ENCODE measurements at regions not wholly inside any gene's neighbourhood (a gene's known extent, or its start where the extent isn't known, plus 50 kb on each side); places are given as distances from the start of the nearest gene placed in this dataset.
A peak's percentile ranks its signal among the peaks of the same experiment; 100 is the strongest.

- DNase-seq (ENCODE audit: low spot score) = no peak
Measured at GRCh38 chr20:57809149-57809548, 99.3 kb upstream of the PMEPA1 start.

GRCh38 chr20:57808264-57809070 is 98.7 kb upstream of the PMEPA1 start:
- no peak for DNase-seq (ENCODE audit: low spot score)

DNA sequence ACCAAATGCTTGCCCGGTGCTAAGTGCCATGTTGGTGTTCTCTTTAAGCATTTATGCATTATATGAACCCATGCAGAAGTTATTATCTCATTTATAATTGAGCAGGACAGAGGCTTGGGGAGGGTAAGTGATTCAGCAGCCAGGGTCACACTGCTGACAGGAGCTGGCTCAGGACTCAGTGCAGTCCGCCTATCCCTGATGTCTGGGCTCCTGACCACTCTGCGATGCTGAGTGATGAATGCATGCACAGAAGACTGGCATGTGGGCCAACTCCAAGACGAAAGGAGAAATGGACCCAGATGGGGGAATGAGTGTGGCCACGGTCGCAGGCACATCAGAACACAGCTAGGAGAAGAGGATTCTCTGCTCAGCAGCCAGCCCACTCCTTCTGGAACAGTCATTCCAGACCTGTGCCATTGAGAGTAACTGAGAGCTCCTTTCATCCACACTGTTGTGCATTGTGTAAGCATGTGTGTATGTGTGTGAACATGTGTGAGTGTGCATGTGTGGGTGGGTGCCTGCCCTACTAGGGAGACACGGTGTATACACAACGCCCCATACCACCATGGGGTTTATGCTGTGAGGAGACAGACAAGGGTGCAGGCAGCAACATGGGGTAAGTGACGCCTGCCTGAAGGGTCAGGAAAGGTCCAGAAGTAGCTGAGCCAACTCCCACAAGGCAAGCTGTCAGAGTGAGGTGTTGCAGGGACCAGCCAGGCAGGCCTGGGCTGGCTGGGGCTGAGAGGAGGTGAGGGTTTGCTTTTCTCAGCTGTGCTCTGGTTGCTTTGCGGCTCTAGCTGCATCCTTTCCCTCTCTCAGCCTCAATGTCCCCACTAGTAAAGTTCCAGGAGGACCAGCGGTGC is 97.8 kb upstream of the PMEPA1 start:
- DNase-seq (ENCODE audit: low spot score) = no peak

GRCh38 chr20:57806975-57807374 is 97.2 kb upstream of the PMEPA1 start:
- no peak for DNase-seq (ENCODE audit: low spot score)

DNA sequence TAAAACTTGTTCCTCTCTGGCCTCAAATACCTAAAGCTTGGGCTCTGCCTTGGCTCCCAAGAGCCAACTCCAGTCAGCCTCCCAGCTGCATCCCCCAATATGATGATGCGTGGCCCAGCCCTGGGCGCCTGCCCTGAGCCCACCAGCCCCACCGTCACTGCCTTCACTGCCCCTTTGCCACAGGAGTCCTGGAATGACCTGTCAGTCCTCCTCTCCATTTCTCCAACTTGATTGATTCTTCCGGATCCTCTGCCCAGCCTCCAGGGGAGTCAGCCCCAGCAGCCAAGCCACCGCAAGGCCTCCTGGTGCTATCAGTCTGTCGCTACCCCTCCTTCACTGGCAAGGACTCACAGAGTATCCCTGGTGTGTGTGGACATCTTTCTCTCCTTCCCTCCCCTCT is 96.7 kb upstream of the PMEPA1 start:
- no peak for DNase-seq (ENCODE audit: low spot score)

GRCh38 chr20:57805747-57806146 is 95.9 kb upstream of the PMEPA1 start:
- DNase-seq (ENCODE audit: low spot score) = no peak

- DNase-seq (ENCODE audit: low spot score) = no peak
Measured at GRCh38 chr20:57804470-57805250, 94.8 kb upstream of the PMEPA1 start.

DNA sequence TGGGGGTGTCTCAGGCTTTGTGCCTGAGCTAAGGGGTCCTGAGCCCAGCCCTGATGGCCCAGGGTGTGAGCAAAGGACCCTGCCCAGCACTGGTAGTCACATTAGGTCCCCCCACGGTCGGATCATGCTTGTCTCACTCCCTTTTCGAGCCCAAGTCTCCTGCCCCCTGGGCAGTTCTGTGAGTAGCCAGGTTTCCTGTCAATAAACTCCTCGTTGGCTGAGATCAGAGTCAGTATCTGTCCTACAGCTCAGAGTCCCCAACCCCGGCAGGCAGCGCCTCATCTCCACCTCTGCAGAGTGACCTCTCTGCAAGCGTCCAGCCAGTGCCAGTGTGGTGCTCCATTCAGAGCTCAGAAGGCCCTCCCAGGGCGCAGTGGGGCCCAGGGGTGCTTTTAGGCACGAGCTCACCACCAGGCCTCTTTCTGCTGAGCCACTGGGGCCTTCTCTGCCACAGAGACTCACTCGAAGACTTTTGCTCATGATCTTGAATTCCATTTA is 93.7 kb upstream of the PMEPA1 start:
- no peak for DNase-seq (ENCODE audit: low spot score)

GRCh38 chr20:57802765-57803507 is 93.1 kb upstream of the PMEPA1 start:
- DNase-seq (ENCODE audit: low spot score) = no peak

GRCh38 chr20:57801581-57801980 is 91.8 kb upstream of the PMEPA1 start:
- no peak for DNase-seq (ENCODE audit: low spot score)

- DNase-seq (ENCODE audit: low spot score) = no peak
Measured at GRCh38 chr20:57800791-57801430, 91.1 kb upstream of the PMEPA1 start.

DNA sequence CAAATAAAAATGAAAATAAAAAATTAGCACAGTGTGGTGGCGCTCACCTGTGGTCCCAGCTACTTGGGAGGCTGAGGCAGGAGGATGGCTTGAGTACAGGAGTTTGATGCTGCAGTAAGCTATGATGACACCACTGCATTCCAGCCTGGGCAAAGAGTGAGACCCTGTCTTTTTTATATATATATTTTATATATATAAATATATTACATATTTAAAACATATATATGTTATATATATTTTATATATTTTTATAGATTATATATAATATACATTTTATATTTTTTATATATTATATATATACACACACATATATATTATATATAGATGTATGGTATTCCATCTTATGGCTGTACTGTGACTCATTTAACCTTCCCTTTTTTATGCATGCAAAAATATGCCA is 87.6 kb upstream of the PMEPA1 start:
- DNase-seq (ENCODE audit: low spot score) = no peak

- no peak for DNase-seq (ENCODE audit: low spot score)
Measured at GRCh38 chr20:57795977-57796560, 86.3 kb upstream of the PMEPA1 start.

DNA sequence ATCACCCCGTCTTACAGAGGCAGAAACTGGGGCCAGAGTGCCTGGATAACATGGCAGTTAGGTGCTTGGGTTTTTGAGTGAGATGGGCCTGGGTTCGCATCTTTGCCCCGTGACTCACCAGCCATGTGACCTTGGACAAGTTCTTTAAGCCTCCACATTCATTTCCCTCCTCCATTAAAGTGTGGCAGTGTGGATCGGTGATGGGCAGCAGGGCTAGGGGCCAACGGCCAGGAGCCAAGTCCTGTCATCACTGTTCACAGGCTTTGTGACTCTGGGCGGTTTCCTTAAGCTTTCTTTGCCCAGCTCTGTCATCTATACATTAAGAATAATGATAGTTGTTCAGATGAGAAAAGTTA is 85.5 kb upstream of the PMEPA1 start:
- peak; percentile 65 for DNase-seq (ENCODE audit: low spot score)

GRCh38 chr20:57794600-57795341 is 85.0 kb upstream of the PMEPA1 start:
- DNase-seq (ENCODE audit: low spot score) = peak; percentile 60

DNA sequence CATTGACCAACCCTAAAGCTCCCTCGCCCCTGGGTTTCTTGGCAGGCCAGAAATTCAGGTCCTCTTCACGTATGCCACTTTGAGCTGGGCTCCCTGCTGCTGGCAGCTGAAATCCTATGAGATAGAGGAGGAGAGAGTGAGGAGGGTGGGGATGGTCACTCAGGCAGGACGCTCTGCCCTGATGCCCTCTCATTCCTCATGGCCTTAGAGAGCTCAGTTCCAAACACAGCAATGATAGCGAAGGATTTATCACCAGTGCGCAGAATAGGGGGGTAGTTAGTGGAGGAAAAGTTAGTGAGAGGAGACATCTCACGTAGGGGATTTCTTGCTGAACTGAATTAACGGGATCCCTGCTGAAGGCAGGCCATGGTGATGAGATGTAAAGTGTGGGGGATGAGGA is 84.2 kb upstream of the PMEPA1 start:
- no peak for DNase-seq (ENCODE audit: low spot score)

- no peak for DNase-seq (ENCODE audit: low spot score)
Measured at GRCh38 chr20:57793421-57793820, 83.6 kb upstream of the PMEPA1 start.

DNA sequence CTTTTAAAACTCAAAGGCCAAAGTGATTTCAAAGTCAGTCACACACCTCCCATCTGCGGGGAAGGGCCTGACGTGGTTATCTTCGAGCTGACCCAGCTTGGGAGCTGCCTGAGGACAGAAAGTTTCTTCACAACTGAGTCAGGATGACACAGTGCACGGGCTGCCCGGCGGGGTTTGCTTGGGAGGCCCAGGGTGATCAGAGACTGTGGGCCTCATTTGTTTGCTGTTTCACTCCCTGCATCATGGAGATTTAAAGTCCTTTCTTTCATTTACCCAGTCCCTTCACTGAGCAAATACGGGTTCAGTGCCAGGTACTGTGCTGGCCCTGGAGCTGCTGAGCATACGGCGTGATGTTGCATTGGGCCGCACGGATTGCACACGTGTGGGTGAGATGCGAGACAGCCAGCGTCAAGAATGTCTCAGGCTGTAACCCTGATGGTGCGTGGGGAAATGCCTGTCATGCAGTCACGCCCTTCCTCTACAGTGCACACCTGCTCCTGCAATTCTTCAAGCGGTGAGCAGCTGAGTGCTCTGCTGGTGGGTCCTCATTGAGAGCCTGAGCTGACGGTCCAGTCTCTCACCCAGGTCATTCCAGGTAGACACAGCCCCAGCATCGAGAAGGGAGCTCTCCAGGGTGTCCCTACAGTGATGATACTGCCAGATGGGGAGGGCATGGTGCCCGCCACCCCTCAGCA is 82.7 kb upstream of the PMEPA1 start:
- DNase-seq (ENCODE audit: low spot score) = no peak

DNA sequence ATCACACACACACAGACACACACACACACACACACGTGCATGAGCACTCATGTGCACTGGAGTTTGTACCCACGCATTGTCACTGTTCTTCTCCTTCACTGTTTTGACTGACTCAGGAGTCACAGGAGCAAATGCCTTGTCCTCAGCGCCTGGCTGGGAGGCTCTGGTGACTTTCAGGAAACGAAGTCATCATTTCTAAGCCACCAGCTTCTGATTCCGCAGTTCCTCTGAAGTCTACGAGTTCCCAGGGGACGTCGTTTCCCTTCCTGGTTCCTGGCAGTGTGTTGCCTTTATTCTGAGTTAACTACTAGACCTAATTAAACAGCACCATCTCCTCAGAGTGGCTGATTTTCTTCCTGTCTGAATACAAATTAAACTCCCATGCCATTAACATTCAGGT is 82.2 kb upstream of the PMEPA1 start:
- no peak for DNase-seq (ENCODE audit: low spot score)

All from H4 (cell line).